Muscle layer of duodenum (tissue), 2 donors: ENCODE measurements at regions not wholly inside any gene's neighbourhood (a gene's known extent, or its start where the extent isn't known, plus 50 kb on each side); places are given as distances from the start of the nearest gene placed in this dataset.
A peak's percentile ranks its signal among the peaks of the same experiment; 100 is the strongest.
"Not testable (repeated sequence)": the region's sequence is repeated elsewhere in the genome, so short reads cannot be mapped to it uniquely, and the experiment has no call there.

ENCODE experiments used
- H3K27ac ChIP-seq: one replicate; pipeline ENCODE4 v1.7.0; 2013; ENCODE audit warnings: mild to moderate bottlenecking, low read length
- H3K27me3 ChIP-seq: one replicate; pipeline ENCODE4 v1.7.0; 2013; ENCODE audit warnings: low read depth, mild to moderate bottlenecking, control low read depth, low read length
- H3K36me3 ChIP-seq, 2 donors: one replicate each; pipeline ENCODE4 v1.7.0; 2013; ENCODE audit warnings: low read length in 2 of 2, control low read depth in 1 of 2, mild to moderate bottlenecking in 1 of 2; ENCODE audit not compliant: insufficient read depth in 2 of 2, control insufficient read depth in 1 of 2
- H3K4me1 ChIP-seq, 2 donors: one replicate each; pipeline ENCODE4 v1.7.0; 2013; ENCODE audit warnings: low read length in 2 of 2, mild to moderate bottlenecking in 2 of 2, control low read depth in 1 of 2, moderate library complexity in 1 of 2; ENCODE audit not compliant: insufficient read depth in 2 of 2, control insufficient read depth in 1 of 2
- H3K4me3 ChIP-seq, 2 donors: one replicate each; pipeline ENCODE4 v1.7.0; 2013; ENCODE audit warnings: low read length in 2 of 2, low read depth in 1 of 2, mild to moderate bottlenecking in 1 of 2
- H3K9me3 ChIP-seq, 2 donors: one replicate each; pipeline ENCODE4 v1.7.0; 2013; ENCODE audit warnings: low read length in 2 of 2, control low read depth in 1 of 2, mild to moderate bottlenecking in 1 of 2; ENCODE audit not compliant: control insufficient read depth in 1 of 2
- donor health status: healthy.

DNA sequence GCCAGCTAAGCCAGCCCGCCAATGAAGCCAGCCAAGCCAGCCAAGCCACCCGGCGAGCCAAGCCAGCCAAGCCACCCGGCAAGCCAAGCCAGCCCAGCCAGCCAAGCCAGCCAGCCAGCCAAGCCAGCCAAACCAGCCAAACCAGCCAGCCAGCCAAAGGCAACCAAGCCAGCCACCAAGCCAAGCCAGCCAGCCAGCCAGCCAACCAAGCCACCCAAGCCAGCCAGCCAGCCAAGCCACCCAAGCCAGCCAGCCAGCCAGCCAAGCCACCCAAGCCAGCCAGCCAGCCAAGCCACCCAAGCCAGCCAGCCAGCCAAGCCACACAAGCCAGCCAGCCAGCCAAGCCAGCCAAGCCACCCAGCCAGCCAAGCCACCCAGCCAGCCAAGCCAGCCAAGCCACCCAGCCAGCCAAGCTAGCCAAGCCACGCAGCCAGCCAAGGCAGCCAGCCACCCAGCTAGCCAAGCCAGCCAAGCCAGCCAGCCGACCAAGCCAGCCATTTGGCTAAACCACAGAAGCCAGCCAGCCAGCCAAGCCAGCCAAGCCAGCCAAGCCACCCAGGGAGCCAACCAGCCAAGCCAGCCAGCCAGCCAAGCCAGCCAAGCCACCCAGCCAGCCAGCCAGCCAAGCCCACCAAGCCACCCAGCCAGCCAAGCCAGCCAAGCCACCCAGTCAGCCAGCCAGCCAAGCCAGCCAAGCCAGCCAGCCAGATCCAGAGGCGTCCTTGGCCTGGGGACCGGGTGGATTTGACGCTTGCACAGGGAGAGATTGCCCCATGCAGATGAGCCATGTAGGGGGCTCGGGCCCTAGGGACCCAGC lies 198.0 kb downstream of the GOLGA6L6 start:
- H3K9me3 ChIP-seq, result peaks cover 6 to 40% of the 10 kb centered on the region in 2 donors

GRCh38 chr15:20342601-20343394 lies 198.8 kb downstream of the GOLGA6L6 start:
- not testable (repeated sequence) for H3K36me3 ChIP-seq, H3K4me3 ChIP-seq, H3K4me1 ChIP-seq, H3K27me3 ChIP-seq, H3K27ac ChIP-seq
- H3K9me3 ChIP-seq, result peaks cover 6 to 40% of the 10 kb centered on the region in 2 donors

More for the DNA sequence above, 198.0 kb downstream of the GOLGA6L6 start:
- H3K4me1 ChIP-seq, H3K27ac ChIP-seq, H3K27me3 ChIP-seq, H3K36me3 ChIP-seq, H3K4me3 ChIP-seq: not testable (repeated sequence)

DNA sequence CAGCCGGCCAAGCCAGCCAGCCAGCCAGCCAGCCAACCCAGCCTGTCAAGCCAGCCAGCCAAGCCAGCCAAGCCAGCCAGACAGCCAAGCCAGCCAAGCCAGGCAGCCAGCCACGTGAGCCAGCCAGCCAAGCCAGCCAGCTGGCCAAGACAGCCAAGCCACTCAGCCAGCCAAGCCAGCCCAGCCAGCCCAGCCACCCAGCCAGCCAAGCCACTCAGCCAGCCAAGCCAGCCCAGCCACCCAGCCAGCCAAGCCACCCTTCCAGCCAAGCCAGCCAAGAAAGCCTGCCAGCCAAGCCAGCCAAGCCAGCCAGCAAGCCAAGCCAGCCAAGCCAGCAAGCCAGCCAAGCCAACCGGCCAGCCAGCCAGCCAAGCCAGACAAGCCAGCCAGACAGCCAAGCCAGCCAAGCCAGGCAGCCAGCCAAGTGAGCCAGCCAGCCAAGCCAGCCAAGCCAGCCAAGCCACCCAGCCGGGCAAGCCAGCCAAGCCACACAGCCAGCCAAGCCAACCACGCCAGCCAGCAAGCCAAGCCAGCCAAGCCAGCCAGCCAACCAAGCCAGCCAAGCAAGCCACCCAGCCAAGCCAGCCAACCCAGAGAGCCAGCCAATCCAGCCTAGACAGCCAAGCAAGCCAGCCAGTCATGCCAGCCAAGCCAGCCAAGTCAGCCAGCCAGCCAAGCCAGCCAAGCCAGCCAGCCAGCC lies 199.5 kb downstream of the GOLGA6L6 start:
- peaks cover 6 to 44% of the 10 kb centered on the region in 2 donors for H3K9me3 ChIP-seq
- H3K27me3 ChIP-seq, result no peaks in the 10 kb centered on the region
- H3K27ac ChIP-seq, result no peak overlapping the region
- H3K4me3 ChIP-seq, result peak overlapping the region in 1 of 2 donors; percentile 10
- H3K36me3 ChIP-seq, result no peaks in the 10 kb centered on the region
- no peaks in the 10 kb centered on the region for H3K4me1 ChIP-seq

DNA sequence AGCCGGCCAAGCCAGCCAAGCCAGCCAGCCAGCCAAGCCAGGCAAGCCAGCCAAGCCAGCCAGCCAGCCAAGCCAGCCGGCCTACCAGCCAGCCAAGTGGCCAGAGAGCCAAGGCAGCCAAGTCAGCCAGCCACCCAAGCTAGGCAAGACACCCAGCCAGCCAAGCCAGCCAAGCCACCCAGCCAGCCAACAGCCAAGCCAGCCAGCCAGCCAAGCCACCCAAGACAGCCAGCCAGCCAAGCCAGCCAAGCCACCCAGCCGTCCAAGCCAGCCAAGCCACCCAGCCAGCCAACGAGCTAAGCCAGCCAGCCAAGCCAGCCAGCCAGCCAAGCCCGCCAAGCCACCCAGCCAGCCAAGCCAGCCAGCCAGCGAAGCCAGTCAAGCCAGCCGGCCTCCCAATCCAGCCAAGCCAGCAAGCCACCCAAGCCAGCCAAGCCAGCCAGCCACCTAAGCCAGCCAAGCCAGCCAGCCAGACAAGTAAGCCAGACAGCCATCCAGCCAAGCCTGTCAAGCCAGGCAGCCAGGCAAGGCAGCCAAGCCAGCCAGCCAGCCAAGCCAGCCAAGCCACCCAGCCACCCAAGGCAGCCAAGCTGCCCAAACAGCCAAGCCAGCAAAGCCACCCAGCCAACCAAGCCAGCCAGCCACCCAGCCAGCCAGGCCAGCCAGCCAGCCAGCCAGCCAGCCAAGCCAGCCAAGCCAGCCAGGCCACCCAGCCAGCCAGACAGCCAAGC lies 200.5 kb downstream of the GOLGA6L6 start:
- Histone ChIP-seq H3K4me3 (peak overlapping the region in 1 of 2 donors; percentile 5), H3K27ac (no peak overlapping the region), H3K36me3 (no peaks in the 10 kb centered on the region), H3K9me3 (peaks cover 0 to 40% of the 10 kb centered on the region in 2 donors), H3K27me3 (no peaks in the 10 kb centered on the region), H3K4me1 (no peaks in the 10 kb centered on the region)

DNA sequence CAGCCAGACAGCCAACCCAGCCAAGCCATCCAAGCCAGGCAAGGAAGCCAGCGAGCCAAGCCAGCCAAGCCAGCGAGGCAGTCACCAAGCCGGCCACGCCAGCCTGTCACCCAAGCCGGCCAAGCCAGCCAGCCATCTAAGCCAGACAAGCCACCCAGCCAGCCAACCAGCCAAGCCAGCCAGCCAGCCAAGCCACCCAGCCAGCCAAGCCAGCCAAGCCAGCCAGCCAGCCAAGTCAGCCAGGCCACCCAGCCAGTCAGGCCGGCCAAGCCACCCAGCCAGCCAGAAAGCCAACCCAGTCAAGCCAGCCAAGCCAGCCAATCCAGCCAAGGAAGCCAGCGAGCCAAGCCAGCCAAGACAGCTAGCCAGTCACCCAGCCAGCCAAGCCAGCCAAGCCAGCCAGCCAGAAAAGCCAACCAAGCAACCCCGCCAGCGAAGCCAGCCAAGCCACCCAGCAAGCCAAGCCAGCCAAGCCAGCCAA lies 201.2 kb downstream of the GOLGA6L6 start:
- H3K27ac ChIP-seq, result no peak overlapping the region
- H3K36me3 ChIP-seq, result no peaks in the 10 kb centered on the region
- H3K4me3 ChIP-seq, result no peak overlapping the region
- peaks cover 0 to 35% of the 10 kb centered on the region in 2 donors for H3K9me3 ChIP-seq
- no peaks in the 10 kb centered on the region for H3K4me1 ChIP-seq
- no peaks in the 10 kb centered on the region for H3K27me3 ChIP-seq

DNA sequence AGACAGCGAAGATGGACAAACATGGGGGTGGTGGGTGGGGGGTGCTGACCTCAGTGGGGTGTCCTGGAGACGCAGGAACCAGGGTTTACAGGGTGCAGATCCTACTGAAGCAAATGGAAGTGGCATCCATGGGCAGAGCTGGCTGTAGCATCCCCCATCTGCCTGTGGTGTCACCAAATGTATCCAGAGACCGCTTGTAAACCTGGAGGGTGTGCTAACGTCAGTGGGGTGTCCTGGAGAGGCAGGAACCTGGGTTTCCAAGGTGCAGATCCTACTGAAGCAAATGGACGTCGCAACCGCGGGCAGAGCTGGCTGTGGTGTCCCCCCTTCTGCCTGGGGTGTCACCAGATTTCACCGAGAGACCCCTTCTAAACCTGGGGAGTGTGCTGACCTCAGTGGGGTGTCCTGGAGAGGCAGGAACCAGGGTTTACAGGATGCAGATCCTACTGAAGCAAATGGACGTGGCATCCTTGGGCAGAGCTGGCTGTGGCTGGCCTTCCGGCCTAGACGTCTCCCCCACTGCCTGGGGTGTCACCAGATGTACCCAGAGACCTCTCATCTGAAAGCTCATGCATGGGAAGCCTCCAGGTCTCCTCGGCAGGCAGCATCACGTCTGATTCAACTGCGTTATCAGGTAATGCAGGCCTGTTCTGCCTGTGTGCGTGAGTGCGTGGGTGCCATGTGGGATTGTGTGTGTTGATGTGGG lies 202.4 kb downstream of the GOLGA6L6 start:
- not testable (repeated sequence) for H3K27ac ChIP-seq, H3K4me1 ChIP-seq, H3K4me3 ChIP-seq, H3K36me3 ChIP-seq, H3K27me3 ChIP-seq
- H3K9me3 ChIP-seq, result peaks cover 0 to 35% of the 10 kb centered on the region in 2 donors

DNA sequence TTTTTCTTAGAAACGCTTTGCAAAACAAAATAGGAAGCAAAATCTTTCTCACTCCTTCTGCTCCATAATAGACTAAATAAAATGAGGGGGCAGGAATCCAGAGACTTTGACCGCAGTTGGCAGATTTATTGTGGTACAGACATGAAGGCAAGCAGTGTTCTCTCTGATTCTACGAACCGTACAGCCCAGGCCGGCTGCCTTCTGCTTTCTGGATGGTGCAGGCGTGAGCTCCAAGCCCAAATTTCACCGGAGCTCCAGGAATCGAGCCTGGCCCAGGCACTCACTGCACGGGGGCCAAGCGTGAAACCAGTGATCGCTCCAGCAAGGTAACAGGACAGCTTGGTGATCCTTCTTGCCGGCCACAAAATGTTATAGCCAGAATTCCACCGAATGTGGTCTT lies 202.9 kb downstream of the GOLGA6L6 start:
- not testable (repeated sequence) for H3K36me3 ChIP-seq
- peaks cover 0 to 35% of the 10 kb centered on the region in 2 donors for H3K9me3 ChIP-seq

GRCh38 chr15:20337238-20337637 lies 204.4 kb downstream of the GOLGA6L6 start:
- not testable (repeated sequence) for H3K4me3 ChIP-seq, H3K27ac ChIP-seq, H3K36me3 ChIP-seq, H3K27me3 ChIP-seq, H3K4me1 ChIP-seq
- H3K9me3 ChIP-seq, result peaks cover 0 to 32% of the 10 kb centered on the region in 2 donors

More for the DNA sequence above, 202.9 kb downstream of the GOLGA6L6 start:
- not testable (repeated sequence) for H3K27me3 ChIP-seq, H3K27ac ChIP-seq, H3K4me1 ChIP-seq, H3K4me3 ChIP-seq

DNA sequence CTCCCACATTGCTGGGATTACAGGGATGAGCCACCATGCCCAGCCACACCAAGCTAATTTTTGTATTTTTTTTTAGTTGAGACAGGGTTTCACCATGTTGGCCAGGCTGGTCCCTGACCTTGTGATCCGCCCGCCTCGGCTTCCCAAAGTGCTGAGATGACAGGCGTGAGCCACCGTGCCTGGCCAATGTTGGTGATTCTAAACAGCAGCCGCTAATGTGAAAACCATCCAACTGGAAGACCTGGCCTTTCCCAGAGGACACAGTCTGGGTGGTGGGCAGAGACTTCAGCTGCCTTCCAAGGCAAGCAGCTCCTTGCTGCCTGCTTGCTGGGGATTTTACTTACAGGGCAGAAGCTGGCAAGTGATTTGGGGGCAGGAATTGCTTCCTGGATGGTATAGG lies 207.1 kb downstream of the GOLGA6L6 start:
- not testable (repeated sequence) for H3K9me3 ChIP-seq, H3K4me3 ChIP-seq, H3K27me3 ChIP-seq, H3K4me1 ChIP-seq, H3K27ac ChIP-seq, H3K36me3 ChIP-seq

GRCh38 chr15:20325751-20326150 lies 215.8 kb downstream of the GOLGA6L6 start:
- not testable (repeated sequence) for H3K9me3 ChIP-seq, H3K4me3 ChIP-seq, H3K27me3 ChIP-seq, H3K4me1 ChIP-seq, H3K36me3 ChIP-seq, H3K27ac ChIP-seq
